Loucy (cell line): ENCODE measurements at regions not wholly inside any gene's neighbourhood (a gene's known extent, or its start where the extent isn't known, plus 50 kb on each side); places are given as distances from the start of the nearest gene placed in this dataset.

Experiments used
- H2AFZ ChIP-seq: fragments of 200-600 bp; sonication (generic); 2 replicates; pipeline ENCODE4 v1.6.0; 2016; ENCODE audit warnings: antibody characterized with exemption, mild to moderate bottlenecking, low read length, moderate library complexity
- H3F3A ChIP-seq: fragments of 200-600 bp; 2 replicates; pipeline ENCODE4 v1.6.0; 2016; ENCODE audit warnings: antibody characterized with exemption, low read depth, mild to moderate bottlenecking
- H3K27me3 ChIP-seq: fragments of 200-600 bp; sonication (generic); 2 replicates; pipeline ENCODE4 v1.6.1; 2014; ENCODE audit warnings: low read length, mild to moderate bottlenecking; ENCODE audit not compliant: insufficient read depth, poor library complexity, severe bottlenecking
- H3K36me3 ChIP-seq: fragments of 200-600 bp; sonication (generic); 2 replicates; pipeline ENCODE4 v1.6.1; 2016; ENCODE audit warnings: low read length; ENCODE audit not compliant: insufficient read depth
- H3K4me1 ChIP-seq: fragments of 200-600 bp; sonication (generic); 2 replicates; pipeline ENCODE4 v1.5.1; 2014; ENCODE audit warnings: low read length, mild to moderate bottlenecking; ENCODE audit not compliant: insufficient read depth, poor library complexity, severe bottlenecking
- H3K4me2 ChIP-seq: fragments of 200-600 bp; sonication (generic); 2 replicates; pipeline ENCODE4 v1.6.0; 2014; ENCODE audit warnings: antibody characterized with exemption, low read length, low read depth, mild to moderate bottlenecking; ENCODE audit not compliant: poor library complexity, severe bottlenecking
- H3K4me3 ChIP-seq: fragments of 200-600 bp; sonication (generic); 2 replicates; pipeline ENCODE4 v1.5.1; 2014; ENCODE audit warnings: low read length, mild to moderate bottlenecking, mixed read lengths; ENCODE audit not compliant: poor library complexity, severe bottlenecking
- H3K79me2 ChIP-seq: fragments of 200-600 bp; sonication (generic); 2 replicates; pipeline ENCODE4 v1.6.1; 2014; ENCODE audit warnings: low read length; ENCODE audit not compliant: insufficient read depth
- H3K9ac ChIP-seq: fragments of 200-600 bp; sonication (generic); 2 replicates; pipeline ENCODE4 v1.6.0; 2014; ENCODE audit warnings: mild to moderate bottlenecking, low read depth, low read length, moderate library complexity; ENCODE audit not compliant: poor library complexity, severe bottlenecking
- H3K9me2 ChIP-seq: fragments of 200-600 bp; sonication (generic); replicated peaks from 2 replicates; pipeline ENCODE4 v1.6.1; 2016; ENCODE audit warnings: low read depth, low read length, mixed read lengths
- H3K9me3 ChIP-seq: fragments of 200-600 bp; sonication (generic); 2 replicates; pipeline ENCODE4 v1.6.1; 2014; ENCODE audit warnings: mild to moderate bottlenecking, antibody characterized with exemption, low read length, low read depth; ENCODE audit not compliant: insufficient read depth
- H4K20me1 ChIP-seq: fragments of 200-600 bp; sonication (generic); 2 replicates; pipeline ENCODE4 v1.6.0; 2014; ENCODE audit warnings: antibody characterized with exemption, low read length, mild to moderate bottlenecking; ENCODE audit not compliant: insufficient read depth, poor library complexity, severe bottlenecking
- EZH2phosphoT487 ChIP-seq: fragments of 200-600 bp; IDR thresholded peaks from 2 replicates; pipeline ENCODE4 v1.6.1; 2018; ENCODE audit warnings: antibody characterized with exemption, mild to moderate bottlenecking, moderate library complexity, borderline replicate concordance
- TF ChIP-seq, protein P1 (sequence below): fragments of 200-600 bp; sonication (generic); conservative IDR thresholded peaks from 2 replicates; pipeline ENCODE4 v1.5.1; 2014; ENCODE audit warnings: mild to moderate bottlenecking, antibody characterized with exemption, low read length

DNA sequence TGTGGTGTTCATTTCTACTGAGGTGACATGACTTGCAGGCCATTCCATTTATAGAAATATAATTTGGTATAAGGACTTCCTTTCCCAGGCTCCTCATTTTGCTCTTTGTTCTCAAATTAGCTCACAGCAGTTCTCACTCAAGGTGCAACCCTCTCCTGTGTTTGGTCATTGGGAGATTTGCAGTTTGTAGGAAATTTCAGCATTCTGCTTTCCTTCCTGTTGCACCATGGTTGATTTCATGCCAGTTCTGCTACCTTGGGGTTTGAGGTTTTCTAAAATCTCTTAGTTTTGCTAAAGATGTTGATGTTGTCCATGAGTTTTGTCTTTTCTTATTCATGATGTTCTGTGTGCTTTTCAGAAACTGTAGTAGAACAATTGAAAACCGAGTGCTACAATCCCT lies 65.7 kb upstream of the PROK2 start:
- no peaks in the 10 kb centered on the region for H3K36me3 ChIP-seq
- H3K4me2 ChIP-seq: no peak overlapping the region
- H2AFZ ChIP-seq: no peak overlapping the region
- H3K4me1 ChIP-seq: no peaks in the 10 kb centered on the region
- no peaks in the 10 kb centered on the region for H4K20me1 ChIP-seq
- no peaks in the 10 kb centered on the region for H3K79me2 ChIP-seq
- no peaks in the 10 kb centered on the region for H3K9me3 ChIP-seq
- TF ChIP-seq EZH2phosphoT487: no peak
- TF ChIP-seq, protein P1, sequence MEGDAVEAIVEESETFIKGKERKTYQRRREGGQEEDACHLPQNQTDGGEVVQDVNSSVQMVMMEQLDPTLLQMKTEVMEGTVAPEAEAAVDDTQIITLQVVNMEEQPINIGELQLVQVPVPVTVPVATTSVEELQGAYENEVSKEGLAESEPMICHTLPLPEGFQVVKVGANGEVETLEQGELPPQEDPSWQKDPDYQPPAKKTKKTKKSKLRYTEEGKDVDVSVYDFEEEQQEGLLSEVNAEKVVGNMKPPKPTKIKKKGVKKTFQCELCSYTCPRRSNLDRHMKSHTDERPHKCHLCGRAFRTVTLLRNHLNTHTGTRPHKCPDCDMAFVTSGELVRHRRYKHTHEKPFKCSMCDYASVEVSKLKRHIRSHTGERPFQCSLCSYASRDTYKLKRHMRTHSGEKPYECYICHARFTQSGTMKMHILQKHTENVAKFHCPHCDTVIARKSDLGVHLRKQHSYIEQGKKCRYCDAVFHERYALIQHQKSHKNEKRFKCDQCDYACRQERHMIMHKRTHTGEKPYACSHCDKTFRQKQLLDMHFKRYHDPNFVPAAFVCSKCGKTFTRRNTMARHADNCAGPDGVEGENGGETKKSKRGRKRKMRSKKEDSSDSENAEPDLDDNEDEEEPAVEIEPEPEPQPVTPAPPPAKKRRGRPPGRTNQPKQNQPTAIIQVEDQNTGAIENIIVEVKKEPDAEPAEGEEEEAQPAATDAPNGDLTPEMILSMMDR: no peak
- no peaks in the 10 kb centered on the region for H3K9me2 ChIP-seq
- no peaks in the 10 kb centered on the region for H3F3A ChIP-seq
- H3K27me3 ChIP-seq: peaks cover 8% of the 10 kb centered on the region
- no peak overlapping the region for H3K4me3 ChIP-seq
- H3K9ac ChIP-seq: no peak overlapping the region

DNA sequence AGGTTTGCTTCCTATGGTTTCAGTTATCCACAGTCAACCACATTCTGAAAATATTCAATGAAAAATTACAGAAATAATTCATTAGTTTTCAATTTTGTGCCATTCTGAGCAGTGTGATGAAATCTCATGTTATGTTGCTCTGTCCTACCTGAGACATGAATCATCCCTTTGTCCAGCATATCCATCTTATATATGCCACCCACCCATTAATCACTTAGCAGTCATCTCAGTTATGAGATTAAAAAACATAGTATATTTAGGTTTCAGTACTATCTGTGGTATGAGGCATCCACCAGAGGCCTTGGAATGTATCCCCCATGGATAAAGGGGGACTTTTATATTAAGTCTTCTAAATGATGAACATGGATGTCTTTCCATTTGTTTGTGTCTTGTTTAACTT lies 64.7 kb upstream of the PROK2 start:
- Histone ChIP-seq H2AFZ (no peak overlapping the region), H3K9ac (no peak overlapping the region), H3F3A (no peaks in the 10 kb centered on the region), H3K36me3 (no peaks in the 10 kb centered on the region), H3K9me2 (no peaks in the 10 kb centered on the region), H3K4me1 (no peaks in the 10 kb centered on the region), H3K4me2 (no peak overlapping the region), H3K4me3 (no peak overlapping the region), H3K79me2 (no peaks in the 10 kb centered on the region), H3K27me3 (peaks cover 14% of the 10 kb centered on the region), H3K9me3 (no peaks in the 10 kb centered on the region), H4K20me1 (no peaks in the 10 kb centered on the region)
- no peak for TF ChIP-seq EZH2phosphoT487
- TF ChIP-seq, protein P1: no peak

DNA sequence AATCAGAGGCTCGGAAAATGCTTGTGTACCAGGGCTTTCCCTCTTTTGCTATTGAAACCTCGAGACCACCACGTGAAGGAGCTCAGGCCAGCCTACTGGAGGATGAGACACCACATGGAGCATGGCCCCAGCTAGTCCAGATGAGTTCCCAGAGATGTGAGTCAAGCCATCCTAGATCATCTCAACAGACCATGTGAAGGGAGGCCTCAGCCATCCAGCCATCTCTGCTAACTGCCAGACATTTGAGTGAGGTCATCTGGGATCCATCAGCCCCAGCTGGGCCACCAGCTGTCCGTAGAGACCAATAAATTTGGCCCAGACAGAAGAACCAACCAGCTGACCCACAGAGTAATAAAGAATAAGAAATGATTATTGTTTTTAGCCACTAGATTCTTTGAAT lies 62.8 kb upstream of the PROK2 start:
- no peaks in the 10 kb centered on the region for H3F3A ChIP-seq
- H2AFZ ChIP-seq: no peak overlapping the region
- peaks cover 23% of the 10 kb centered on the region for H3K27me3 ChIP-seq
- H3K4me2 ChIP-seq: no peak overlapping the region
- no peaks in the 10 kb centered on the region for H3K9me2 ChIP-seq
- no peaks in the 10 kb centered on the region for H3K79me2 ChIP-seq
- no peak overlapping the region for H3K4me3 ChIP-seq
- H3K9ac ChIP-seq: no peak overlapping the region
- H3K36me3 ChIP-seq: no peaks in the 10 kb centered on the region
- H4K20me1 ChIP-seq: no peaks in the 10 kb centered on the region
- H3K9me3 ChIP-seq: no peaks in the 10 kb centered on the region
- TF ChIP-seq, protein P1: no peak
- no peak for TF ChIP-seq EZH2phosphoT487
- H3K4me1 ChIP-seq: no peaks in the 10 kb centered on the region
